ENCODE measurements at regions not wholly inside any gene's neighbourhood (a gene's known extent, or its start where the extent isn't known, plus 50 kb on each side); places are given as distances from the start of the nearest gene placed in this dataset.
"Not testable (repeated sequence)": the region's sequence is repeated elsewhere in the genome, so short reads cannot be mapped to it uniquely, and the experiment has no call there.

- H3K4me3 ChIP-seq (ENCODE audit: control insufficient read depth, low read depth, low read length), result no peak overlapping the region
- TF ChIP-seq CTCF (conservative IDR thresholded peaks at IDR 0.05; ENCODE audit: control insufficient read depth, insufficient read depth, low read depth, low read length), result no peak
- DNase-seq (ENCODE audit: low read depth), result peak; percentile 91
Measured at GRCh38 chr5:125484272-125484741, 737.9 kb upstream of the ZNF608 start.

GRCh38 chr5:125484742-125485641 is 738.6 kb upstream of the ZNF608 start:
- H3K4me3 ChIP-seq (ENCODE audit: control insufficient read depth, low read depth, low read length), result no peak overlapping the region
- peak; percentile 100 for DNase-seq (ENCODE audit: low read depth)
- no peak for TF ChIP-seq CTCF (conservative IDR thresholded peaks at IDR 0.05; ENCODE audit: control insufficient read depth, insufficient read depth, low read depth, low read length)

GRCh38 chr5:125485771-125486170 is 739.3 kb upstream of the ZNF608 start:
- no peak overlapping the region for H3K4me3 ChIP-seq (ENCODE audit: control insufficient read depth, low read depth, low read length)
- no peak for TF ChIP-seq CTCF (conservative IDR thresholded peaks at IDR 0.05; ENCODE audit: control insufficient read depth, insufficient read depth, low read depth, low read length)
- no peak for DNase-seq (ENCODE audit: low read depth)

- no peak overlapping the region for H3K4me3 ChIP-seq (ENCODE audit: control insufficient read depth, low read depth, low read length)
- no peak for TF ChIP-seq CTCF (conservative IDR thresholded peaks at IDR 0.05; ENCODE audit: control insufficient read depth, insufficient read depth, low read depth, low read length)
- peak; percentile 66 for DNase-seq (ENCODE audit: low read depth)
Measured at GRCh38 chr5:125486634-125487033, 740.2 kb upstream of the ZNF608 start.

GRCh38 chr5:125487231-125487630 is 740.8 kb upstream of the ZNF608 start:
- no peak for DNase-seq (ENCODE audit: low read depth)
- TF ChIP-seq CTCF (conservative IDR thresholded peaks at IDR 0.05; ENCODE audit: control insufficient read depth, insufficient read depth, low read depth, low read length), result no peak
- H3K4me3 ChIP-seq (ENCODE audit: control insufficient read depth, low read depth, low read length), result no peak overlapping the region

GRCh38 chr5:125487652-125488051 is 741.2 kb upstream of the ZNF608 start:
- not testable (repeated sequence) for DNase-seq (ENCODE audit: low read depth); H3K4me3 ChIP-seq (ENCODE audit: control insufficient read depth, low read depth, low read length)

- DNase-seq (ENCODE audit: low read depth), result no peak
- no peak for TF ChIP-seq CTCF (conservative IDR thresholded peaks at IDR 0.05; ENCODE audit: control insufficient read depth, insufficient read depth, low read depth, low read length)
Measured at GRCh38 chr5:125489146-125489545, 742.7 kb upstream of the ZNF608 start.

More at GRCh38 chr5:125489146-125489545, 742.7 kb upstream of the ZNF608 start:
- H3K4me3 ChIP-seq (ENCODE audit: control insufficient read depth, low read depth, low read length), result no peak overlapping the region

Measured in fibroblast of mammary gland (primary cell).